GM19035 (cell line): ENCODE measurements at regions not wholly inside any gene's neighbourhood (a gene's known extent, or its start where the extent isn't known, plus 50 kb on each side); places are given as distances from the start of the nearest gene placed in this dataset.
"Not testable (repeated sequence)": the region's sequence is repeated elsewhere in the genome, so short reads cannot be mapped to it uniquely, and the experiment has no call there.

ENCODE experiments used
- ATAC-seq: cut with Tn5 transposase; IDR thresholded peaks from one replicate; pipeline ENCODE4 v1.9.1; 2021; ENCODE audit not compliant: unreplicated experiment

DNA sequence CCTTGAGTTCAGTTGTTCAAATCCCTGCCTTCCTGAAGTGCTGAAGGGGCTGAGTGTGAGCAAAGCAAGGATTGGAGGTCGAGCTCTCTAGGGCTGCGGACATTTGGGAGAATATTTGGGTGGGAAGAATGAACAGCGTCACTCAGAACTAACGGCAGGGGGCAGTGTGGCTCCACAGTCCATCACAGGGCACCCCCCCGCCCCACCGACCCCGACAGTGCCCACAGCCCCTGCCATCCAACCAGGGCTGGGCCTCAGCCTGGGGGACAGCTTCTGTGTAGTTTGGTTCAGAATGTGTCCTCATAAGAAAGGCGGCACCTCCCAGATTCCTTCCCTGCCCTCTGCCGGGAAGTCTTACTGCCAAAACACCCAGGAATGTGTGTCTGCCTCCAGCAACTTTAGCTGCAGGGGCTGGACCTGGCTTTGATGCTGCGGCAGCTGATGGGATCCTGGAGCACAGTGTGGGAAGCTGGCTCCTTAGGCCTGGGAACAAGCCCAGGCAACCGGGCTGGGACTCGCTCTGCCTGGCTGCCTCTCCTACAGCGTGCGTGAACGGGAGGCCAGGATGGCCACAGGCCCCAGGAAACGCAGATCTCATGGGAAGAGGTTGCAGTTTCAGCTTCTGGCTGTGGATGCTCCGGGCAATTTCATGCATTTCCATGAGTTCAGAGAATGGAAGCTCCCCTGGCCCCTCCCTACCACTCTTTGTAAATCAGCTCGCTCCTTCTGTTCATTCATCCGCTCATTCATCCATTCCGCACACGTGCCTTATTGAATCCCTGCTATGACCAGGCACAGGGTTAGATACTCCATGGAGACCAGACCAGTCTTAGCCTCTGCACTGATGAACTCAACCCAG, 104.9 kb upstream of the TMPRSS2 start:
- ATAC-seq: no peak

DNA sequence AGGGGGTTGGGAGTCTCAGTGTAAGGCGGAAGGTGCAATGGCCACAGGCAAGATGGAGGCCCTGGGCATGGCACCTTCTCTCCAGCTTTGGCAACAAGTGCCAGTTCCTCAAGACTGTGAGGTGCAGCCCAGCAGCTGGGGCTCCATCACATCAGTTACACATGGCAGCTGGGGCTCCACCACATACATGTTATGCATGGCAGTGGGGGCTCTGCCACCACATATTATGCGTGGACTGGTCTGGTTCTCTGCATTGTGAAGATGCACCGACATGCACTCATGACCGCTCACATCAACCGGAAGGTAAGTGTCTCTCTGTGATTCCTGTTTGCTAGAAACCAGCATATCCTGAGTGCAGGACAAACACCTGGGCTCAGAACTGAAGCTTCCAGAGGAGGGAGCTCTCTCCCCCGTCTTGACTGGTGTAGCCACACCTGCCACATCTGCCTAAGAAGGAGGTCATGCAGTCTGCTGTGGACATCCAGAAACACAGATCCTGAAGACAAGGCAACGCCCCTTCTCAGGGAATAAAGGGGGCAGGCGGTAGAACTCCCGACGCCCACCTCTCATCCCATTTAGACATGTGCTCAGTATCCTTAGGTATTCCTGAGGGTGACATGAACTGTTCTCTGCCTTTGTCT, 104.1 kb upstream of the TMPRSS2 start:
- ATAC-seq: no peak

DNA sequence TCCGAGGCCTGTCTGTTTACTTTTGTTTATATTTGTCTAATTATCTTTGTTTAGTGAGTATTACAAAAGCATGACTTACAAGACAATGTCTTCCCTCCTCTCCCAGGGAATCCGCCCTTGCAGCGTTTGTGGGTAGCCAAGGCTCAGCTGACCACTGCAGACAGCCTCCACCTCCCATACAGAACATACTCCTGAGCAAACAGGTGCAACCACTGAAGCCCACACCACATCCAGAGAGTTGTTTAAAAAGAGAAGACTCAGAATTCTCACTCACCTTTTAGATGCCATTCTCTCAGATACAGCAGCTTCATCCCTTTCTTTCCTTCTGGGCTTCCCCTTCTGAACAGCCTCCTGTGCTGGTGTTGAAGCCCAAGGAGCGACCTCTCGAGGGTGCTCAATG, 103.5 kb upstream of the TMPRSS2 start:
- no peak for ATAC-seq

DNA sequence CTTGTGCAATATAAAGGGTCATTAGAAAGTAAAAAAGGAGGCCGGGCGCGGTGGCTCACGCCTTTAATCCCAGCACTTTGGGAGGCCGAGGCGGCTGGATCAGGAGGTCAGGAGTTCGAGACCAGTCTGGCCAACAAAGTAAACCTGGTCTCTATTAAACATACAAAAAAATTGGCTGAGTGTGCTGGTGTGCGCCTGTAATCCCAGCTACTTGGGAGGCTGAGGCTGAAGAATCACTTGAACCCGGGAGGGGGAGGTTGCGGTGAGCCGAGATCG, 102.8 kb upstream of the TMPRSS2 start:
- not testable (repeated sequence) for ATAC-seq

DNA sequence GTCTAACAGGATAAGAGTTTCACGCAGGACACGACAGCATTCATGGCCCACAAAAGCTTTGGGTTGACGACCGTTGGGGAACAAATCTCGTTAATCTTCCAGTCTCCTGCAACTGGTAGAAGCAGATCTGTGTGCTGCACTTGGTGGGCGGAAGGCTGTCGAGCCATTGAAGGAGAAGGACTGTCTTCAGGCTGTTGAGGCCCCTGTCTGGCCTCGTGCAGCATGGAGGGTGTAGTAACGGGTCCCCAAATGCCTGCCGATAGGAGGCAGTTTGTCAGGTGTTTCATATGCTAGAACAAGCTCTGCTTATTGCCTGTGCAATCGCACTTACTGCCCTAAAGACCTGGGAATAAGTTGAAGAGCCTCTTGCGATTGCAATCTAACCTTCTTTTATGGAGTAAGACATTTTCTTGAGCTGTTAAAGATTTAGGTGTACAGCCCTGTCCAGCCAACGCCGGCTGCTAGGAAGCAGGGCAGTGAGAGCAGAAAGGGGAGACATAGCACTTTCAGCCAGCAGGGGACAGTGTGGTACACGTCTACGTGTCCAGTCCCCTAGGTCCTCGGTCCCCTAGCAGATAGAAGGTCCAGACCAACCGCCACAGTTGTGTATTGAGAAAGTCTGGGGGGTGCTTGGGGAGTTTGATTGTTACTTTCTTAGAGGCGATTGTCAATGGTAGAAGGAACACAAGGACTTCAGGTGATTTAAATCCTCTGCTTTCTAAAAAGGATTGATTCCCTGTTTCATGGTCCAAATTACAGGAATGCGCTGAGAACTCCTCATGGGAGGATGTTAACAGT, 102.3 kb upstream of the TMPRSS2 start:
- no peak for ATAC-seq

DNA sequence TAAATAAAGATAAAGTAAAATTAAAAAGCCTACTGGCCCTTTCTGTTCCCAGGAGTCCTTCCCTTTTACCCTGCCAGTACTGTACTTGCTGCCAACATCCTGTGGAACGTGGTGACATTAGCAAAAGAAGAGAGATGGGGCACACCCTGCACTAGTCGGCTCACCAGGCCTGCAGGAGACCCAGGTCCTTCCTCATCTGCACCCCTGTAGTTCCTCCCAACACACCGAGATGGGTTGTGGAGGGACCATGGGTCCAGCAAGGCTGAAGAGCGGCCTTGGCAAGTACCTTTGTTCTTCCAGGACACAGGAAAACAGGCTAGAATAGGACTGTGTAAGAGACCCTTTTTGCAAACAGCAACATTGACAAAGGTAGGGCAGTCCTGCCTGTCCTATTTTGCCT, 98.7 kb upstream of the TMPRSS2 start:
- ATAC-seq: no peak

DNA sequence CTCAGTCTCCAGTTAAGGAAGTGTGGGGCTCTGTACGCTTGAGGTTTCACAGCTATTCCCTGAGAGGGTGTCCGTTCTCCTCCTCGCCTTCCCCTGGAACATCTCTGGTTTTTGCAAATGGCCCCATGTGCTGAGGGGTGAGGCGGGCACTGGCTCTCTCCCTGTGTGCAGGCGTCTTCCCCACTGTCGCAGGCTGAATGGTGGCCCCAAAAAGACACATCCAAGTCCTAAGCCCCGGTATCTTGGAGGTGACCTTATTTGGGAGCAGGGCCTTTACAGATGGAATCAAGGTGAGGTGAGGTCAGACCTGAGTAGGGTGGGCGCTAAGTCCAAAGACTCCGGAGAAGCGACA, 98.0 kb upstream of the TMPRSS2 start:
- no peak for ATAC-seq

DNA sequence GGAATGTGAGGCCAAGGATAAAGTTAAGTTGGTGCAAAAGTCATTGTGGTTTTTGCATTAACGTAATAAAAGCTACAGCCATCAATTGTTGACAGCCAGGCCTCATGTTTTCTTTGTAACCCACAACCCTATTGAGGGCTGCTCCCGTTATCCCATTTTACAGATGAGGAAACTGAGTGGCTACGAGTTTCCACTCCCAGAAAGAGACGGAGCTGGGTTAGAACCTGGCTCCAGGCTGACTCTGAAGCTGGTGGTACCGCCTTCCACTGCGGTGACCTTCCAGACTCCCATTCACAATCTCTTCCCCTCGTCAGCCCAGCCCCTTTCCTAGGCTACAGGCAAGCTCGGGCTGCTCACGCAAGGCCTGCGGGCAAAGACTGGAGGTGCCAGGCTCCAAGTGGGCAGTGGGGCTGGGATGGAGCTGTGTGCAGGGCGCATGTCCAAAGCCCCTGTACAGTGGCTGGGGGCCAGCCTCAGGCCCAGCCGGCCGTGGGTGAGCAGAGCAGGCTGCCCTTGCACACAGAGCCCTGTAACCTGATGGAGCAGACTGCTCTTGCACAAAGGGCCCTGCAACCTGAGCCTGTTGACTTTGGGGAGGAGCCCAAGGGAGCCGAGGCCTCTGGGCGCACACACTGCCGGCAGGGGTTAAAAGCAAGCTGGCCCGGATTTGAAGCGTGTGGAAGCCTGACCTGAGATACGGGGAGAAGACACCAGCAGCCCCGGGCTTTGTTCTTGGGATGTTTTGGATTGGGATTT, 97.4 kb upstream of the TMPRSS2 start:
- no peak for ATAC-seq

DNA sequence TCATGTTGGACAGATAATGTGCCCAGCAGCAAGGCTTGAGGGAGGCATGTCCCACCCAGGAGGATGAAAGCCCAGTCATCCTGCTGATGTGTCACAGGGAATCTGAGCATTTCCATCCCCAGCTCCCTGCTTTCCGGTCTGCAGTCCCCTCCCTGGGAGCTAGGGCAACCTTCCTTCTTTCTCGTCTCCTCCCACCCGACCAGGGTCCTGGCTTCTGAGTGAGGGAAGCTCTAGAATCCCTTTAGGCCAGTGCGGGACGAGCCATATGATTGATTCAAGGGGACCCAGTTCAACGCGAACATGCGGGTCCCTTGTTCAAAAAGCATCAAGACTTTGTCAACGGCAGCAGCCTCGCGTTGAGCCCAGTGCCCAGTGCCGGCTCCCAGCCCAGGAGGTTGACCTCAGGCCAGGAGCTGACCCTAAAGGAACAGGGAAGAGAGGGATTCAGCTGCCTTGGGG, 96.7 kb upstream of the TMPRSS2 start:
- ATAC-seq: no peak

DNA sequence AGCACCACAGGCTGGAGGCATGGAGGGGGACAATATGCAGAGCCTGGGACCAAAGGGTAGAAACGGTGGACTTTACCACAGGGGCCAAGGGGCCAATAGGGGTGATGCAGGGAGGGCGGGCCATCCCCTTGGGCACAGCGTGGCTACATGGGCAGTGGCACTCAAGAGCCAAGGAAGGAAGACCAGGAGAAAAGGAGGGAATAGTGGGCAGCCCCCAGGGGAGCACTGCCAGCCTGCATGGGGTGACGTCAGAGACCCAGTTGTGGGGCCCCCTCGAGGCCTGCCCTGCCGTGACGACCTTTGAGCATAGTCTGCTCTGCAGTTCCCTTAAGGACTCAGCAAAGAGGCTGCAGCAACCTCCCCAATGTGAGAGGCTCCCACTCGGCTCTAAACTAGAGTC, 95.5 kb upstream of the TMPRSS2 start:
- no peak for ATAC-seq

DNA sequence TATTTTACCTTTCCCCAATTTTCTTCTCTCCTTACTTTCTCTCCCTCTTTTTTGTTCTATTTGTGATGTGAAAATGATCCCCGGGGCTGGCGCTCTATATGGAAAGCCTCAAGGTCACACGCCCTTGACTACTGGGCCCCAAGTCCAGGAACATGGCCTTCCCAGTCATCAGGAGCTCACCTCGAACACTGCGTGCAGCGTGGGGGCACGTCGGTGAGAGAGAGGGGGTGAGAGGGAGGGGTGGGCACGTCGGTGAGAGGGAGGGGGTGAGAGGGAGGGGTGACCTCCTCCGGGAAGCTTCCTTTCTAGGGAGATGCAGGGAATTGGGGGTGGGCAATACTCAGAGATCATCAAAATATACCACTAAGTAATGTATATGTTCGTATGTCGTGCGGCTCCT, 94.6 kb upstream of the TMPRSS2 start:
- ATAC-seq: no peak

DNA sequence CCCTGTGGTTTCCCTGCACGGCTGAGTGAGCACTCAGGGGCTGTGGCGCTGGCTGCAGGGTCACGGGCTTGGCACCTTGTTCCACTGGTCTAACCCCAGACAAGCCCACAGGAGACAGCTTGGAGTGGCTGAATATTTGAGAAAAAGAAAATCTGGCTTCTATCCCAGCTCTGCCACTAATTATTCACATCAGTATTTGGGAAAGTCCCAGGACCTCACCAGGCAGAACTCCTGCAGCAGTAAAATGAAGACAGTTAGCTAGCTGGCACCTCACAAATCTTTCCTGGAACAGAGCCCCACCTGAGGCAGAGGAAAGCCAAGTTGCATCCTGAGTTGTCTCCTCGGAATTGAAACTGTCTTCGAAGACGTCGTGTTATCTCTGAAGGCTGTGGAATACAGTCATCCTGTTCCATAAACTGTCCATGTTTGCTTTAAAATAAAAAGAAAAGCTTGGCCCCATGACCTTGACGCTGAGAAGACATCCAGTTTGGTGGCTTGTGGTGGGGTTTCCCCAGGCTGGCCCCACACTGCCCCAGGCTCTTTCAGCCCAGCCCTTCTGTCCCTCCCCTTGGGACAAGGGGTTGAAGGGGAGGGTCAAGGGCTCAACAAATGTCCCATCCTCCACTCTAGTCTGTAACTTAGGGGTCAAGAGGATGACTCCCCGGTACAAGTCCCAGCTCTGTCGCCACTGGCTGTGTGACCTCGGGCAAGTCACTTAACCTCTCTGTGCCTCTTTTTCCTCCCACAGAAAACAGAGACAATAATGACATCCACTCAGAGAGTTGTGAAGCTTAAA, 93.8 kb upstream of the TMPRSS2 start:
- no peak for ATAC-seq

DNA sequence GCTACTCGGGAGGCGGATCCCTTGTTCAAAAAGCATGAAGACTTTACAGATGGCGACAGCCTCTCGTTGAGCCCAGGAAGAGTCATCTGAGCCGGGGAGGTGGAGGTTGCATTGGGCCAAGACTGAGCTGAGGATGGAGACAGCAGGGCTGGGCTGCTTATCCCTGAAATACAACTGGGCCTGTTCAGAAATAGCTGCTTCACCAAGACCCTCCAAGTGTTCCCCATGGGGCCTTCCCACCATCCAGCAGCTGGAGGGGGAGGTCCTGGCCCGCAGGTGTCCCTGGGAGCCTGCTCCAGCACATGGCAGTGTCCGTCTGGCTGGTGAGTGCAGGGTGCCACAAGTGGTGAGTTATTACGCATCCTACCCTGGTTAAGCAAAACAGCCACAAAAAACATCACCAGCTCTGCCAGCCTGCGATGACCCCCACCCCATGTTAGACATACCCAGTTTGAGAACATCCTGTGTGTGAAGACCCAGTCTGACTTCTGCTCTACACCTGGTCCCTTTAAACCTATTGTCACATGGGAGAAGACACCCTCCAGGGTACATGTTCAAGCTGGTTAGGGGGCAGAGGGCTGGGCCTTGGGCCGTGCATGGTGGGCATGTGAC, 93.1 kb upstream of the TMPRSS2 start:
- no peak for ATAC-seq

DNA sequence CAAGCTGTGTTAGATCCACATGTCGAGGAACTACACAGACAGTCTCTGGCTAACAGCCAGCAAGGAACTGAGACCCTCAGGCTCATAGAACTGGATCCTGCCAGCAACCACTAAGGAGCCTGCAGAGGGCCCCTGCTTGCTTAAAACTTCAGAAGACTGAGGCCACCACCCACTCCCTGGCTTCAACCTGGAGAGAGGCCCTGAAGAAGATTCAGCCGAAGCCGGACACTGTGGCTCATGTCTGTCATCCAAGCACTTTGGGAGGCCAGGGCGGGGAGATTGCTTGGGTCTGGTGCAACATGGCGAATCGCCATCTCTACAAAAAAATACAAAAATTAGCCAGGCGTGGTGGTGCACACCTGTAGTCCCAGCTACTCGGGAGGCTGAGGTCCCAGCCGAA, 92.6 kb upstream of the TMPRSS2 start:
- ATAC-seq: no peak

DNA sequence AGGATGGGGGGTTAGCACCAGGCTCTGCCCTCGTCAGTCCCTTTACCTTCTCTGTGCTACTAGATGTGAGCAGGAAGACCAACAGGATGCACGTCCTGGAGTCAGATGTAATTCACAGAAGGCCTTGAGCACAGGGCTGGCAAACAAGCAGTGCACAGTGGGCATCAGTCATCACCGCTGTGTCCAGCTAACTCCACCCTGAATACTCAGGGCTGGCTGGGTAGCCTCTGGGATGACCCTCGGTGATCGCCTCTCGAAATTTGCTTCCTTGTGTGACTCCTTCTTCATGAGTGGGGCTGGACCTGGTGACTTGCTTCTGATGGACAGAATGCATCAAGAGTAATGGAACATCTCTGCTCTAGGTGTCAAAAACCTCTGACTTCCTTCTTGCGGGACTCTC, 92.2 kb upstream of the TMPRSS2 start:
- no peak for ATAC-seq

DNA sequence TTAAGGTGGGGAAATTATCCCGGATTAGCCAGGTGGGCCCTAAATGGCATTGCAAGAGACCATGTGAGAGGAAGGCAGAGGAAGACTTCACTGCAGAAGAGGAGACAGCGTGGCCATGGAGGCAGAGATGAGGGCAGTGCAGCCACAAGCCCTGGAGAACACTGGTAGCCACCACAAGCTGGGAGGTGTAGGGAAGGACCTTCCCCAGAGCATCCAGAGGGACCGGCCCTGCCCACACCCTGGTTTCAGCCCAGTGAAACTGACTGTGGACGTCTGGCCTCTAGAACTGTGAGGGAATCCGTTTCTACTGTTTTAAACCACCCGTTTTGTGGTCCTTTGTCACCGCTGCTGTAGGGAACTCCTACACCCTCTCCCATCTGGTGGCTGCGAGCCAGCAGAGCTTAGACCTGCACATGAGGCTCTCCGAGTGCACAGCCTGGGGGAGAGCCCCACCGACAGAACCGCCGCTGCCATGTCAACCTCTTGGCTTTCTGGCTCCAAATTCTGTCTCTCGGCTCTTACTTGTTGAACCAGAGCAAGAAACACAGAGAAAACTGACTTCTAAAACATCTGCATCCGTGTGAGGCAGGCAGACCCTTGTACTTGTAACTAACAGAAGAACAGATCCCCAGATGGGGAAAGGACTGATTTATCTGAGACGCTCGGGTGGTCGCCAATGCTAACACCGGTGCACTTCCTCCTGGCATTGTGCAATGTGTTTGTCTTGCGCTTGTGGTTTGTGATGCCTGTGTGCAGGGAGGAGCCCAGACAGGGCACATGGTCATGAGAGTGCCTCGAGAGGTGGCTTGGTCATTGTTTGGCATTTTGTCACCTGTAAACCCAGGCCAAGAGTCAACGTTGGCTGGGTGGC, 90.8 kb upstream of the TMPRSS2 start:
- ATAC-seq: no peak

DNA sequence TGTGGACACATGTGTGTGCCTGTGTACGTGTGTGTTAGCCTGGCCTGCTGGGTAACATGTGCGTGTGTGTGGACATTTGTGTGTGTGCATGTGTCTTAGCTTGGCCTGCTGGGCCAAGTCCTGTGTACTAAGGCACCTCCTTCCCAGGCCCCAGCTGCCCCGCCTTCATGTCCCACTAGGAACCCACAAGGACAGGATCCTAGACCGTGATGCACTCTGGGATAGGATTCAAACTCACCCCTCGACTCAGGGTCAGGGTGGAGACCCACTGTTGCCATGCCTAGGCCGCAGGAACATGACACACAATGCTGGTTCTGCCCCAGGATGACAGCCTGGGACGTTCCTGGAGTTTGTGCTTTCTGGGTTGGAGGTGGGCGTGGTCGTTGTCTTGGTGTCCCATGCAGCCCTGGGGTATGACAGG, 89.9 kb upstream of the TMPRSS2 start:
- ATAC-seq: no peak

DNA sequence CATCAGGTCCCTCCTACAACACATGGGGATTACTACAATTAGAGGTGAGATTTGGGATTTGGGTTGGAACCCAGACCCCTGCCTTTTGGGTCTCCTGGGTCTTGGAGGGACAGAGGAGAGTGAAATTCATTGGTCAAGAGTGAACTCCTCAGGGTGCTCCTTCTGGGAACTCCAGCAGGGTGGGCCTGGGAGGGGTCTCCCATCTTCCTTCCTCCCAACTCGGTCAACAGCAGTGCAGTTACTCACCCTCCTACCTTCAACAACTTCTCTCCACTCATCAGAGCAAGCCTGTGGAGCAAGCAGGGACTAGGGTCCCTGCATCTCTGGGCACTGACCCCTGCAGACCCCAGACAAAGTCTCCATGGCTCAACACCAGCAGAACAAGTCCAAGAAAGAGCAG, 89.3 kb upstream of the TMPRSS2 start:
- no peak for ATAC-seq

DNA sequence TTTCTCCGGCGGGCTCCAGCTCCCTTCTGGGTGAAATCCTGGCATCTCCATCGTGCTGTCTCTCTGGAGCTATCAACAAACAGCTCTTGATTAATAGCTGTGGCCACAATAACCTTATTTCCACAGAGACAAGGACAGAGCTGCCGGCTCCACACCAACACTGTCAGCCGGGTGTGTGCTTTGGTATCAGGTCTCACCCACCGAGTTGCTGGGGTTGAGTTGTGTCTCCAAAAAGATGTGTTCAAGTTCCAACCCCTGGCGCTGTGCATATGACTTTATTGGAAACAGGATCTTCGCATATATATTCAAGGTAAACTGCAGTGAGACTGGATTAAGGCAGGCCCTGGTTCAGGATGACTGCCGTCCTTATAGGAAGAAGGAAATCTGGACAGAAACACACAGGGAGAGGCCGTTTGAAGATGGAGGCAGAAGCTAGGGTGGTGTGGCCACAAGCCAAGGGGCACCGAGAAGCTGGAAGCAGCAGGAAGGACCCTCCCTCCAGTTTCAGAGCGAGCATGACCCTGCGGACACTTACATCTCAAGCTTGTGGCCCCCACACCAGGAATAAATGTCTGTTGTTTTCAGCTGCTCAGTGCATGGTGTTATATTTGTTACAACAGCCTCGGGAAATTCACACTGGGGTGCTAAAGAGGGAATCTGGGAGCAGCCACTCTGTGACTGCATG, 88.4 kb upstream of the TMPRSS2 start:
- ATAC-seq: no peak
